A172 (cell line): ENCODE measurements at regions not wholly inside any gene's neighbourhood (a gene's known extent, or its start where the extent isn't known, plus 50 kb on each side); places are given as distances from the start of the nearest gene placed in this dataset.
A peak's percentile ranks its signal among the peaks of the same experiment; 100 is the strongest.
"Not testable (repeated sequence)": the region's sequence is repeated elsewhere in the genome, so short reads cannot be mapped to it uniquely, and the experiment has no call there.

Experiments used
- DNase-seq: peaks from one replicate; pipeline ENCODE4 v3.0.0-alpha.2; 2015; ENCODE audit warnings: low spot score

- DNase-seq, result not testable (repeated sequence)
These were observed 83.5 kb upstream of the SFSWAP start for GRCh38 chr12:131627151-131628022.

GRCh38 chr12:131628023-131628740 is 82.7 kb upstream of the SFSWAP start:
- DNase-seq, result no peak

GRCh38 chr12:131628766-131629448 is 82.0 kb upstream of the SFSWAP start:
- DNase-seq, result no peak

- no peak for DNase-seq
These were observed 79.7 kb upstream of the SFSWAP start for GRCh38 chr12:131631230-131631629.

- DNase-seq, result not testable (repeated sequence)
These were observed 78.8 kb upstream of the SFSWAP start for GRCh38 chr12:131631889-131632651.

- DNase-seq, result not testable (repeated sequence)
These were observed 78.3 kb upstream of the SFSWAP start for GRCh38 chr12:131632652-131633023.

- not testable (repeated sequence) for DNase-seq
These were observed 77.3 kb upstream of the SFSWAP start for GRCh38 chr12:131633610-131634009.

GRCh38 chr12:131634037-131634436 is 76.9 kb upstream of the SFSWAP start:
- DNase-seq, result no peak

GRCh38 chr12:131635012-131635411 is 75.9 kb upstream of the SFSWAP start:
- DNase-seq, result not testable (repeated sequence)

- no peak for DNase-seq
These were observed 75.3 kb upstream of the SFSWAP start for GRCh38 chr12:131635491-131636122.

- DNase-seq, result no peak
These were observed 74.6 kb upstream of the SFSWAP start for GRCh38 chr12:131636266-131636665.

- DNase-seq, result no peak
These were observed 73.7 kb upstream of the SFSWAP start for GRCh38 chr12:131636940-131637750.

GRCh38 chr12:131637986-131638385 is 72.9 kb upstream of the SFSWAP start:
- DNase-seq, result no peak

GRCh38 chr12:131639270-131639940 is 71.5 kb upstream of the SFSWAP start:
- no peak for DNase-seq

- no peak for DNase-seq
These were observed 70.4 kb upstream of the SFSWAP start for GRCh38 chr12:131640525-131640924.

GRCh38 chr12:131641315-131641714 is 69.6 kb upstream of the SFSWAP start:
- no peak for DNase-seq

GRCh38 chr12:131642101-131642540 is 68.8 kb upstream of the SFSWAP start:
- DNase-seq, result peak; percentile 27

GRCh38 chr12:131642771-131643170 is 68.1 kb upstream of the SFSWAP start:
- DNase-seq, result no peak

- no peak for DNase-seq
These were observed 67.0 kb upstream of the SFSWAP start for GRCh38 chr12:131643631-131644452.
